ENCODE measurements at regions not wholly inside any gene's neighbourhood (a gene's known extent, or its start where the extent isn't known, plus 50 kb on each side); places are given as distances from the start of the nearest gene placed in this dataset.

- Histone ChIP-seq H3K36me3 (ENCODE audit: control insufficient read depth in 4 of 4, insufficient read depth in 4 of 4, low read length in 4 of 4) (no peaks in the 10 kb centered on the region), H3K4me1 (ENCODE audit: control insufficient read depth in 5 of 5, insufficient read depth in 5 of 5, low read length in 5 of 5) (peaks cover 0 to 10% (median 7%) of the 10 kb centered on the region in 5 donors), H3K27me3 (ENCODE audit: control insufficient read depth in 3 of 3, insufficient read depth in 3 of 3, low read length in 2 of 3) (no peaks in the 10 kb centered on the region), H3K4me3 (no peak overlapping the region), H3K9me3 (ENCODE audit: control insufficient read depth in 4 of 4, insufficient read depth in 3 of 4, low read length in 3 of 4) (peaks cover 0 to 4% (median under 1%) of the 10 kb centered on the region in 4 donors), H3K9ac (ENCODE audit: insufficient read depth in 1 of 2, low read length in 2 of 2) (no peak overlapping the region), H3K27ac (ENCODE audit: low read depth in 1 of 2, low read length in 1 of 2) (no peak overlapping the region)
- ATAC-seq (ENCODE audit: insufficient read depth, low FRiP score) (no peak), DNase-seq (no peak)
- WGBS, 2 donors = 85 to 94% methylated on average over 2 of the region's 2 CpGs
- no peak for TF ChIP-seq CTCF (IDR thresholded peaks at IDR 0.05; ENCODE audit: control extremely low read depth, extremely low read depth)
Observed at GRCh38 chr18:10065296-10065695, 151.5 kb downstream of the VAPA start.

DNA sequence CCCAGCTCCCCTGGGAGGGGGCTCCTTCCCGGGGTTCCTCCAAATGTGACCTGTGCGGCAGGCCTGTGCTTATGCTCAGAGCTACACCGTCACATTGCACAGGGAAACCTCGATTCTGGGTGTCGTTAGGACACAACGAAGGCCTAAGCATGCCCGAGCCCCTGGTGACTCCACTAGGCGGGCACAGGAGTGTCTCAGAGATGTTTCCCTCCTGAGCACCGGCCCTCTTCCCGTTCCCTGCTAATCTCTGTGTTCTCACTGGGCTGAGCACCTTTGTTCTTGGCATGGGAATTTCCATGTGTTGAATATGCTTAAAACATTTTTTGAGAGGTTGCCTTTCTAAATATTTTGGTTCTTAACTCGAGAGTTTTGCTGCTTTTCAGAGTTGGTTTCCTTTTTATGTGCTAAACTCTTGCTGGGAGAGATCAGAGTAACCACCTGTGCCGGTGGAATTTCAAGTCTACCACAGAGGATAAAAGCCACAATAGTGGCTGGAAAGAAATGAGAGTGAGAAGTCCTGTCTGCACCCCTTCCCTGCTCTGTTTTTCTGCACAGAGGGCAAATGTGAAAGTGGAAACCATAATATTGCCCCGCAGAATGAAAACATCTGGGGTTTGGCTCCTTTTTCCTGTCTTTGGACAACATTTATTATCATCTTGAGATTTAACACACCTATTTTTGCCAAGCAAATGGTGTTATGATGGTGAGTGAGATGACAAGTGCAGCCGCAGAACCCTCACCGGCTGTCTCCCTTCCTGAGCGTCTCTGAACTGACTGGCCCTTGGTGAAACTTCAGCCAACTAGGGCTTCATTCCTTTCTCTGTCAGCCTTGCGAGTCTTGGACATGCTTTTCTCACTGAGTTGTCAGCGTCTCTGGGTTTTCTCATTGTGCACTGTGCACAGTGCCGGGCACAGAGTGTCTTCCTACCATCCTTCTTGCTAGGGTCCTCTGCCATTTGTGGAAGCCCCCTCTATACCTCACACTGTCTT lies 154.1 kb downstream of the VAPA start:
- H3K4me1 ChIP-seq (ENCODE audit: control insufficient read depth in 5 of 5, insufficient read depth in 5 of 5, low read length in 5 of 5) = peaks cover 0 to 8% (median 4%) of the 10 kb centered on the region in 5 donors
- TF ChIP-seq CTCF (IDR thresholded peaks at IDR 0.05; ENCODE audit: control extremely low read depth, extremely low read depth) = no peak
- no peak overlapping the region for H3K4me3 ChIP-seq
- DNase-seq (peak in 1 of 3 donors; percentile 45), ATAC-seq (ENCODE audit: insufficient read depth, low FRiP score) (peak; percentile 43)
- H3K36me3 ChIP-seq (ENCODE audit: control insufficient read depth in 4 of 4, insufficient read depth in 4 of 4, low read length in 4 of 4) = no peaks in the 10 kb centered on the region
- no peak overlapping the region for H3K9ac ChIP-seq (ENCODE audit: insufficient read depth in 1 of 2, low read length in 2 of 2)
- H3K27ac ChIP-seq (ENCODE audit: low read depth in 1 of 2, low read length in 1 of 2) = no peak overlapping the region
- no peaks in the 10 kb centered on the region for H3K27me3 ChIP-seq (ENCODE audit: control insufficient read depth in 3 of 3, insufficient read depth in 3 of 3, low read length in 2 of 3)
- WGBS, 2 donors = 73 to 86% methylated on average over 19 of the region's 19 CpGs
- H3K9me3 ChIP-seq (ENCODE audit: control insufficient read depth in 4 of 4, insufficient read depth in 3 of 4, low read length in 3 of 4) = peaks cover 0 to 4% (median under 1%) of the 10 kb centered on the region in 4 donors

DNA sequence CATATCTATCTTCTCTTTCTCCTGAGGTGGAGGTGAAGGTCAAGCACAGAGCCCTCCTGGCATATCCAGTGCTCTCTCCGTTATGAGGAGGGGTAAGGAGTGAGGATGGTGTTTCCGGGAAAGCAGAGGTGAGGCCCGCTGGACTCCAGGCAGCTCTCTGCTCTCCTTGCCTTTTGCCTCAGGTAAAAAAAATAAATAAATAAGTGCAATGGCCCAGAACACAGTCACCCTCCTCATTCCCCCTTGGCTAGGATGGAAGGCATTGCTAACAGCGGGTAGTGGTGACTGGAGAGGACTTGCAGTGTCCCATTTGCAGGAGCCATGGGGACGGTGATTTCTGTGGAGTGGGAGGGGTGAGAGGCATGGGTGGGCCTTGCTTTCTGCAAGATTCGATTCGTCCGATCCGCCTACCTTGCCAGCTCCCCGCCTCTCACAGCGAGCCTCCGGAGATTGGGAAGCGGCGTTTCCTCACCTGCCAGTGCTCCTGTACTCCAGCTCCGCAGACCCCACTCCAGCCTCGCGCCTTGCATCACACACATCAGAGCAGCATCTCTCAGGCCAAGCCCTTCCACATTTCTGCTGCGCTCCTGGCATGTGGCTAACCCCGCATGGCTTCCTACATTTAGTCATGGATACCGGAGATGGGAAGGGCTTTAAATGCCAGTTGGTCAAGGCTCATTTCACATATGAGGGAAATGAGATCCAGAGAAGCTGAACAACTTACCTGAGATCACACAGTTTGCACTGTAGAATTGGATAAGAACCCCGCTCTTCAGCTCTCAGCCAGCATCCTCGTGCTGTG lies 155.2 kb downstream of the VAPA start:
- Histone ChIP-seq H3K27ac (ENCODE audit: low read depth in 1 of 2, low read length in 1 of 2) (no peak overlapping the region), H3K9me3 (ENCODE audit: control insufficient read depth in 4 of 4, insufficient read depth in 3 of 4, low read length in 3 of 4) (peaks cover 0 to 4% (median under 1%) of the 10 kb centered on the region in 4 donors), H3K4me3 (no peak overlapping the region), H3K36me3 (ENCODE audit: control insufficient read depth in 4 of 4, insufficient read depth in 4 of 4, low read length in 4 of 4) (no peaks in the 10 kb centered on the region), H3K27me3 (ENCODE audit: control insufficient read depth in 3 of 3, insufficient read depth in 3 of 3, low read length in 2 of 3) (no peaks in the 10 kb centered on the region), H3K9ac (ENCODE audit: insufficient read depth in 1 of 2, low read length in 2 of 2) (no peak overlapping the region), H3K4me1 (ENCODE audit: control insufficient read depth in 5 of 5, insufficient read depth in 5 of 5, low read length in 5 of 5) (peaks cover 0 to 8% (median 4%) of the 10 kb centered on the region in 5 donors)
- ATAC-seq (ENCODE audit: insufficient read depth, low FRiP score) (no peak), DNase-seq (no peak)
- TF ChIP-seq CTCF (IDR thresholded peaks at IDR 0.05; ENCODE audit: control extremely low read depth, extremely low read depth) = no peak
- WGBS, 2 donors = 97% methylated on average over 22 of the region's 22 CpGs
